ENCODE measurements at regions not wholly inside any gene's neighbourhood (a gene's known extent, or its start where the extent isn't known, plus 50 kb on each side); places are given as distances from the start of the nearest gene placed in this dataset.

- peak in 1 of 4 experiments; percentile 7 for DNase-seq
Measured at GRCh38 chr9:93827545-93828330, 127.4 kb downstream of the BARX1 start.

DNA sequence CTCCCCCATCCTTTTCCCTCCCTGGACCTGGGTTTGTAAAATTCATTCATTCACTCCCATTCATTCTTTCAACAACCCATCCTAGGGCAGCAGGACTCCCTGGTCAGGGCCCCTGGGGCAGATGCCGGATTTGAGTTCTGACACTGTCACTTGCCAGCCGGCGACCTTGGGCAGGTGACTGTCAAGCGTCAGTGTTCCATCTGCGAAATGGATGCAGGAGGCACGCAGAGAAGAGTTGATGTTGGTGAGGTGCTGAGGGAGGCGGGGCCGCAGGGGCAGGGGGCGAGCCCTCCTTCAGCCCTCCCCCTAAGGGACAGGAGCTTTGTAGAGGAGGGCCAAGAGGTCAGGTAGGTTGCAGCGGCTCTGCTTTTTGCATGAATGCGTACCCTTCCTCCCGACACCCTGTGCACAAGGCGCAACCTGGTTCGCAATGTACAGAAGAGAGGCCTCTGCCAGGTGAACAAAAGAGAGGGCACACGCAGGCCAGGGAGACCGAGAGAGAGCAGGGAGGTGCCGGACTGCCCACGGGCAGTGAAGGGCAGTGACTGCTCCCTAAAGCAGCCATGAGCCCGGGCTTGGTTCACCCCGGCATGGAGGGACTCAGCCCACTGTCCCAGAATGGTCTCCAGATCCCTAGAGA, 128.1 kb downstream of the BARX1 start:
- DNase-seq = no peak

DNA sequence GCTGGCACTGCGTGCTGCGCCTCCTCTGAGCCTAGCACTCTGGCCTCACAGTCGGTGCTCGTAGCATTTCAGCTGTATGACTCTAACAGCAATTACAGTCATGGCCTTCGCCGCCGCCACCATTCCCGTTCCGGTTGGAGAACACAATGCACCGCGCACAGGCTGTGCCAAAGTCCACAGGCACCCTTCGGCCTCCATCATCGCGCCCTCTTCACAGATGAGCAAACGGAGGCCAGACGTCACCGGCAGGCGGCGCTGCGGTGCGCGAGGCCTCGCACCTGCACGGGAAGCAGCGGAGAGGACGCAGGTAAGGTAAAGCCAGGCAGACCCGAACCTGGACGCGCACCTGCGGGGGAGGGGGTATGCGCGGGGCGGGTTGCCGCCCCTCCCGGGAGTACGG, 128.9 kb downstream of the BARX1 start:
- DNase-seq = peak in 3 of 4 experiments; percentile 12 to 32 (median 19)

GRCh38 chr9:93825348-93826115, 129.6 kb downstream of the BARX1 start:
- no peak for DNase-seq

DNA sequence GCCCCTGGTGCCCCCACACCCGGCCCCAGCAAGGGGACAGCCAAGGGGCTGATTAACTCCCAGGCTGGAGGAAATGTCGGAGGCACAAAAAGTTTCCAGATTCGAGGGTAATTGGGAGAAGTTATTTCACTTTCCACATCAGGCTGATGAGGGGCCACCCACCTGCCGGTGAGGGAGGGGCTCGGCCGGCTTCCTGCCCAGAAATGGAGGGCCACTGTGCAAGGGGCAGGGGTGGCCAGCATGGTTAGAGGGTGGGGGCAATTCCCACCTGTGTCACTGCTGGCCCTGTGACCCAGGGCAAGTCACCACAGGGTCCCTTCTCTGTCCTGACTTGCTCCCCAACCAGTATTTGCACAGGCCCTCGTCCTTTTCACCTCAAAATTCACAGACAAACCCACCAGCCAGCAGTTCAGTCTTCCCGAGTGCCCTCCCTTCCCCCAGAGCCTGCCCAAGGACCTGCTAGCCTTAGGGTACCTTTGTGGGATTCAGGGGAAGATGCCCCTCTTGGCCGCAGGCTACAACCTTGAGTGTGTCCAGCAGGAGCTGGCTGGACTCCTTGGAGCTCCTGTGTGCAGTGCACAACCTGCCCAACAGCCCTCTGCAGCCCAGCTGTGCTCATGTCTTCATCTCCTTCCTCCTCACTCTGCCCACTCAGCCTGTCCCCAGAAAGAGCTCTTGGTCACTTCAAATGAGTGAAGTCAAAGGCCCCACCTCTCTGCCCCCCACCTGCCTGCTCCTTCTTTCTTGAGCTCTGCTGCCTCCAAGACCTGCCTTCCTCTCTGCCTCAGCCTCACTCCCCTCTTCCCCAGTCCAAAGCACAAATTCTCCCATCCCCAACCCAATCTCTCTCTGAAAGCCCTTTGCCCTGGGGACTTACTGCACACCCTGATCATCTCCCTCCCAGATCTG, 130.5 kb downstream of the BARX1 start:
- no peak for DNase-seq

GRCh38 chr9:93823245-93824072, 131.7 kb downstream of the BARX1 start:
- DNase-seq = no peak

- no peak for DNase-seq
Measured at GRCh38 chr9:93822229-93822628, 132.9 kb downstream of the BARX1 start.

DNA sequence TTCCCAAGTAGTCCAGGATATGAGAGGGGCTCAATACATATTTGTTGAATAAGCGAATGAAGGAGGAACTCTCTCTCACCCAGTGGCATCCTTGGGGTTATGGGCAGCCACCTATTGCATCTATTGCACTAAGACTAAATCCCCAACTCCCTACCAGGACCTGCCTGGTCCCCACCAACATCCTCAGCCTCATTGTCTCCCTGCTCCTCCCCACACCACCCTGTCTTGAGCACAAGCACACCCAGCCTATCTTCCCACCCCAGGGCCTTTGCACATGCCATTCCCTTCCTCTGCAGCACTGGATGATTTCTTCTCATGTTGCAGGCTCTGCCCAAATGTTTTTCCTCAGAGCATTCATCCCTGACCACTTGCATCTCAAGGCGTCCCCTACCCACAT, 133.8 kb downstream of the BARX1 start:
- no peak for DNase-seq

GRCh38 chr9:93820667-93821306, 134.4 kb downstream of the BARX1 start:
- no peak for DNase-seq

- DNase-seq = no peak
Measured at GRCh38 chr9:93819905-93820304, 135.2 kb downstream of the BARX1 start.

DNA sequence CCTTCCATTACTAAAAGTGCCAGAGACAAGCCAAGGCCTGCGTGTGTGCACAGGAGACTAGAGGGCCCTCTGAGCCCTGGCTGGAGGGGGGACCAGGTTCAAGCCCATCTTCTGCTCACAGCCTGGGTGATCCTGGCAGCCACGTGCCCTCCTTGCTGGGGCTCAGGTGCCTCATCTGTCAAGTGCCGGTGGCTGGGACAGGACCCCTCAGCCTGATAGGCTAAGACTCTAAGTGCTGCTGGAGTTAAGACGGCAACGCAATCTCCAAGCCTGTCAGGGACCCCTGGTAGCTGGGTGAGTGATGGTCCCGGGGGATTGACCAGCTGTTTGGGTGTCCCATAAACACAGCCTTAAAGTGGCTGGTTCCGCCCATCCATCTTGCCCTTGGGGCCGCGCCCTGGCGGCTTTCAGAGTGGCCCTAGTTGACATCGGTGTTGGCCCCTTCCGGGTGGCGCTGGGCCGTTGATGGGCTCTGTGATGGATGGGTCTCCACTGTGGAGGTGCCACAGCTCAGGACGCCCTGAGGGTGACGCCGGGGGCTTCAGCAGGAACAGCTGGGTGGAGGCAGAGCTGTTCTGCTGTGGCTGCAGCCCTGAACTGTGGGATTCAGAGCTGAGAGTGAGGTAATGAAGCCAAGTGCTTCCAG, 136.2 kb downstream of the BARX1 start:
- no peak for DNase-seq

GRCh38 chr9:93818237-93818636, 136.9 kb downstream of the BARX1 start:
- DNase-seq = no peak

GRCh38 chr9:93815677-93816076, 139.5 kb downstream of the BARX1 start:
- DNase-seq = no peak

- no peak for DNase-seq
Measured at GRCh38 chr9:93815135-93815534, 140.0 kb downstream of the BARX1 start.

DNA sequence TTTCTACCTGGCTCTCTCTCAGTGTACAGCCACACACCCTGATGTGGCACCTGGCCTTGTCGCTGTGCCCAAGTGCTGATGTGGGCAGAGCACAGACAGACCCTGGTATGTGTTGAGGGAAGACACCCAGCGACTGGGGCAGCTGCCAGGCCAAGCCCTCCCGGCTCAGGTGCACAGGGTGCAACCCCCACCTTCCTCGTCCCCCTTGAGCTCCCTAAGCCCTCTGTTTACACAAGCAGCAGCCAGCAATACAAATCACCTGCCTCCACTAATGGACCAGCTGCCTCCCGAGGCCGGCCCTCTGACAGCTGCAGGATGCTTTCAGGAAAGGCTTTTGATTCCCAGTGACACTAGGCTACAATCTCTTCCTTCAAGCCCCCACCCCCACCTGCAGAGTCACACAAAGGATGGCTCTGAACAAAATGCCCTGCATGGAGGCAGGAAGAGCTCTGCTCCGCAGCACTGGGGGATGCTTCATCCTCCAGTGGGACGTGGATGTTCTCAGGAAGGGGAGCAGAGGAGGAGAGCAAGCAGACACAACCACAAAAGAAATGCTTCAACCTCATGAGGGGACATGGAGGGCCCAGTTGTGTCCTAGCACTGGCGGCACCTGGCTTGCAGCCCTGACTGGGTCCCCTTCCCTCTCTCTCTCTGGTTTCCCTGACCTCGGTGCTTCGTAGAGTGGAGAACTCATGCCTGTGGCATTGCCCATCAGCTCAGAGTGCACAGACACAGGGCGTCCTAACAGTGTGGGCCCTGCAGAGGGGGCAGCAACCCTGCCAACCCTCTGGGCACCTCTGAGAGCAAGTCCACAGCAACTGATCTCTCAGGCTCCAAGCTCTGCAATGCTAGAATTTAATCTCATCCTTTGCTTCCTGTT, 140.8 kb downstream of the BARX1 start:
- no peak for DNase-seq

DNA sequence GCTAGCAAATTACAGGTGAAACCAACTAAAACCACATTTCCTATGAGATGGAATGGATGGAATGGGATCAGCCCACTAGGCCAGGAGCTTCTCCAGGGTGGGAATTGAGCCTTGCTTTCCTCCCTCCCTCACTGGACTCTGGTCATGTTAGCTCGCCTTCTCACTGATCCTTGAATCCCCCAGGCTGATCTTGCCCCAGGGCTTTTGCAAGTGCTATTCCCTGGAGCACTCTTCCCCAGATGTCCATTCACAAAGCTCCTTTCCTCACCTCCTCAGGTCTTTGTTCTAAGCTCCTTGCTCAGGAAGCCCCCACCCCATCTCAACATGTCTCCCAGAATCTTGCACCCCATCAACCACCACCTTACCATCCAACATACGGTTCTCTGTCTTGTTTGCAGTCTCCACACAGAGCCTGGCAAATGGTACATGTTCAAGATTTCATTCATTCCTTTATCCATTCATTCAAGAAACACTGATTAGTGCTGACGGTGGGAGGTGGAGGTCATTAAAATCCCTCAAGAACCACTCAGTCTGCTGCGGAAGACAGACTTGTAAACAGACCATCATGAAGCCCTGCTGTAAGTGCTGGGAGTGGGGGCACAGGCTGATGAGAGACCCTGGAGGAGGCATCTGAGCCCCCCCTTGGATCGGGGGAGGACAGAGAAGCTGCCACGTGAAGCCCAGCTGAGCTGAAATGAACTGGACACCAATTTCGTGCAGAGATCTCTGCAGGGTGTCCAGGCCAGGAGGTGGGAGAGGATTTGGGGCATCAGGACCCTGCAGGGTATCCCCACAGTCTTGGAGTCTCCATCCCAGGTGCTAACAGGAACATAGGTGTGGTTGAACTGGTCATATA, 141.7 kb downstream of the BARX1 start:
- DNase-seq = no peak

GRCh38 chr9:93812410-93812668, 142.8 kb downstream of the BARX1 start:
- DNase-seq = no peak

DNA sequence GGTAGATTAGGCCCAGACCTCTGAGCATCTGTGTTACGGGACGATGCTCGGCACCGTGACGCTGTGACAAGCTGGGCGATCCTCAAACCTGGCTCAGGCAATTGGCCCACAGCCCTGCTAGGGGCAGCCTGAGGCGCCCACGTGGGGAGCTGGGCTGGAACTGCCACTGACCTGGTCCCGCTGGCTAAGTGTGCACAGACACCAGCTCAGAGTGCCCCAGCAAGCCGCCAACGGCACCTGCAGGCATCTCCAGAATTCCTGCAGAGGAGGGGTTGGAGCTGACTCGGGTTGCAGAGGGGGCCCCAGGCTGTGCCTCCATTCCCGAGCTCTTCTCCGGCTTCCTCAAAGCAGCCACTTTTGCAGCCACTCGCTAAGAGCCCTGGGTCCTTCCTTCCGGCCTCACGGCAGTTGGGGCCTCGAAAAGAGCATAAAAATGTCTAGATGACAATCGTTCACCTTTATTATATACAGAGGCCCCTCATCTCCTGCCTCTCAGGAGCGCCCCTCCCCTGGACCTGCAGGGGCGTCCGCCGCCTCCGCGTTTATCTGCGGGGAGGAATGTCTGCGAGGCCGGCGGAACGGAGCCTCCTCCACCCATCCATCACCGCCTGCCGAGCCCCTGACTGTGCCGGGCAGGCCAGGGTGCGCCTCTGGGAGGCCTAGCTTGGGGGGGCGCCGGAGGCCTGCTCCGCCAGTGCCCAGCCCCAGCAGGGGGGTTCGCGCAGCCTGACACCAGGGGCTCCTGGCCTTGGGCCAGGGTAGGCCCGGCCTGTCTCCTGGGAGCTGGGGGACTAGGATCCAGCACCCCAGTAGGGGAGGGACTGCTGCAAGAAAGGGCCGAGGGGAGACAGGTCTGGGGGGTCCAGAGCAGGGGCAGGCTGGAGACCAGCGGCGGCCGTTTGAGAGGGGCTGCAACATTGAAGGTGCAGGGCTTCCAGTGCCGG, 144.9 kb downstream of the BARX1 start:
- no peak for DNase-seq
